Stomach (tissue), 8 donors: ENCODE measurements at regions not wholly inside any gene's neighbourhood (a gene's known extent, or its start where the extent isn't known, plus 50 kb on each side); places are given as distances from the start of the nearest gene placed in this dataset.

Experiments used
- DNase-seq, 2 donors: peaks; one replicate each; pipeline versions ENCODE4 v3.0.0 to v3.0.0-alpha.2; 2013 to 2019
- H3K27ac ChIP-seq, 5 donors: fragments of 200-600 bp in 4 of 5; sonication (generic) in 4 of 5; one replicate each; pipeline ENCODE4 v1.5.1; 2013 to 2019; ENCODE audit warnings: mild to moderate bottlenecking in 1 of 5, moderate library complexity in 1 of 5
- H3K27me3 ChIP-seq, 3 donors: fragments of 200-600 bp; sonication (generic); one replicate each; pipeline ENCODE4 v1.5.1; 2017 to 2019; ENCODE audit warnings: mixed run types in 1 of 3
- H3K36me3 ChIP-seq, 4 donors: fragments of 200-600 bp; sonication (generic); 1 replicate in 3 of 4; 2 replicates in 1 of 4; pipeline ENCODE4 v1.5.1; 2016 to 2019
- H3K4me1 ChIP-seq, 4 donors: fragments of 200-600 bp; sonication (generic); one replicate each; pipeline ENCODE4 v1.5.1; 2016 to 2019
- H3K4me3 ChIP-seq, 4 donors: fragments of 200-600 bp; sonication (generic) in 3 of 4; one replicate each; pipeline ENCODE4 v1.5.1; 2016 to 2019; ENCODE audit warnings: mild to moderate bottlenecking in 1 of 4
- H3K9me3 ChIP-seq, 4 donors: fragments of 200-600 bp; sonication (generic); one replicate each; pipeline ENCODE4 v1.5.1; 2016 to 2019
- CTCF ChIP-seq, 7 experiments: fragments of 450-650 bp in 4 of 7; fragments of 200-600 bp in 3 of 7; sonication (generic) in 3 of 7; IDR thresholded peaks; one replicate each; pipeline ENCODE4 v1.5.1; 2016 to 2019; ENCODE audit warnings: antibody characterized with exemption in 7 of 7, control low read depth in 2 of 7, mild to moderate bottlenecking in 1 of 7
- EP300 ChIP-seq: sonication (generic); formaldehyde crosslinking; IDR thresholded peaks from one replicate; pipeline ENCODE4 v1.6.1; 2017; ENCODE audit warnings: antibody characterized with exemption
- POLR2A ChIP-seq, 4 donors: fragments of 450-650 bp; IDR thresholded peaks; one replicate each; pipeline ENCODE4 v1.6.1; 2016; ENCODE audit warnings: antibody characterized with exemption in 4 of 4, control low read depth in 2 of 4, mild to moderate bottlenecking in 1 of 4, moderate library complexity in 1 of 4
- POLR2AphosphoS5 ChIP-seq, 3 donors: sonication (generic); formaldehyde crosslinking; IDR thresholded peaks; one replicate each; pipeline ENCODE4 v1.6.1; 2016; ENCODE audit warnings: antibody characterized with exemption in 3 of 3
- WGBS, 5 donors: extraction: QIAGEN DNeasy Blood & Tissue Kit in 3 of 5; methylation state at CpG; one replicate each; pipeline versions ENCODE4 v1.1.5 to v1.1.7; 2013 to 2018; 5-methylcytosine and 5-hydroxymethylcytosine counted together
- intact Hi-C: fragments of 100-400 bp; cut with DNase I; formaldehyde crosslinking; loops from one replicate; pipeline ENCODE4 v1.15.1; 2023; ENCODE audit warnings: low total_unique reads
- donor health status: healthy with polysubstance abuse.
- donor health status: Bipolar disorder and iron deficiency.
- donor health status: healthy.

GRCh38 chr22:23008896-23009295, 61.4 kb upstream of the GNAZ start:
- Histone ChIP-seq H3K27me3 (no peaks in the 10 kb centered on the region), H3K4me3 (no peak overlapping the region), H3K4me1 (peaks cover 0 to 6% (median 2%) of the 10 kb centered on the region in 4 donors), H3K27ac (no peak overlapping the region), H3K36me3 (no peaks in the 10 kb centered on the region), H3K9me3 (no peaks in the 10 kb centered on the region)
- peak in 1 of 2 donors; percentile 21 for DNase-seq
- WGBS, 5 donors, result 31 to 62% (median 45%) methylated on average over 2 of the region's 2 CpGs
- intact Hi-C loops, result no loop called here
- no peak for TF ChIP-seq CTCF (IDR thresholded peaks at IDR 0.05)
- no peak for TF ChIP-seq POLR2A (IDR thresholded peaks at IDR 0.05)
- TF ChIP-seq EP300, result no peak
- TF ChIP-seq POLR2AphosphoS5 (IDR thresholded peaks at IDR 0.05), result no peak
